H9 (cell line): ENCODE measurements at regions not wholly inside any gene's neighbourhood (a gene's known extent, or its start where the extent isn't known, plus 50 kb on each side); places are given as distances from the start of the nearest gene placed in this dataset.

Experiments used
- DNase-seq: peaks from one replicate; pipeline ENCODE4 v3.0.0-alpha.2; 2017
- H2AFZ ChIP-seq: one replicate; pipeline ENCODE4 v1.6.1; 2013; ENCODE audit warnings: mild to moderate bottlenecking, low read length, control low read depth, moderate library complexity
- H2AK5ac ChIP-seq: 2 replicates; pipeline ENCODE4 v1.6.1; 2013; ENCODE audit warnings: low read length, control low read depth, mixed read lengths; ENCODE audit not compliant: insufficient read length
- H2BK120ac ChIP-seq: one replicate; pipeline ENCODE4 v1.6.1; 2013; ENCODE audit warnings: low read depth, mild to moderate bottlenecking, low read length, control low read depth, inconsistent platforms; ENCODE audit not compliant: poor library complexity, severe bottlenecking
- H2BK12ac ChIP-seq: 2 replicates; pipeline ENCODE4 v1.6.1; 2013; ENCODE audit warnings: low read length, control low read depth, mixed read lengths, low read depth; ENCODE audit not compliant: insufficient read length
- H2BK15ac ChIP-seq: 2 replicates; pipeline ENCODE4 v1.6.1; 2013; ENCODE audit warnings: low read depth, low read length, control low read depth
- H2BK20ac ChIP-seq: one replicate; pipeline ENCODE4 v1.6.1; 2013; ENCODE audit warnings: low read depth, mild to moderate bottlenecking, low read length, control low read depth, inconsistent platforms; ENCODE audit not compliant: poor library complexity, severe bottlenecking
- H2BK5ac ChIP-seq: 2 replicates; pipeline ENCODE4 v1.6.1; 2013; ENCODE audit warnings: low read length, control low read depth, mixed read lengths; ENCODE audit not compliant: insufficient read length
- H3K14ac ChIP-seq: 2 replicates; pipeline ENCODE4 v1.6.1; 2013; ENCODE audit warnings: low read length, control low read depth; ENCODE audit not compliant: insufficient read depth
- H3K18ac ChIP-seq: 2 replicates; pipeline ENCODE4 v1.6.1; 2013; ENCODE audit warnings: low read depth, mild to moderate bottlenecking, mixed read lengths, low read length, control low read depth; ENCODE audit not compliant: insufficient read length
- H3K23ac ChIP-seq: 2 replicates; pipeline ENCODE4 v1.6.1; 2013; ENCODE audit warnings: low read length, control low read depth, mixed read lengths, low read depth; ENCODE audit not compliant: insufficient read length
- H3K23me2 ChIP-seq: 2 replicates; pipeline ENCODE4 v1.6.1; 2013; ENCODE audit warnings: low read depth, mild to moderate bottlenecking, mixed read lengths, low read length, control low read depth; ENCODE audit not compliant: insufficient read length, poor library complexity, severe bottlenecking
- H3K27ac ChIP-seq: 2 replicates; pipeline ENCODE4 v1.5.1; 2013; ENCODE audit warnings: low read length, control low read depth, mixed read lengths, low read depth; ENCODE audit not compliant: insufficient read length
- H3K27me3 ChIP-seq: 2 replicates; pipeline ENCODE4 v1.6.1; 2013; ENCODE audit warnings: low read length, control low read depth, inconsistent platforms; ENCODE audit not compliant: insufficient read depth
- H3K4ac ChIP-seq: 2 replicates; pipeline ENCODE4 v1.6.1; 2013; ENCODE audit warnings: low read depth, mild to moderate bottlenecking, control low read depth, inconsistent platforms, low read length, moderate library complexity
- H3K4me1 ChIP-seq: 2 replicates; pipeline ENCODE4 v1.6.1; 2013; ENCODE audit warnings: low read length, control low read depth, inconsistent platforms; ENCODE audit not compliant: insufficient read depth
- H3K4me2 ChIP-seq: 2 replicates; pipeline ENCODE4 v1.6.1; 2013; ENCODE audit warnings: low read length, control low read depth, mixed read lengths; ENCODE audit not compliant: insufficient read length, insufficient read depth
- H3K56ac ChIP-seq: 2 replicates; pipeline ENCODE4 v1.6.1; 2013; ENCODE audit warnings: low read depth, mild to moderate bottlenecking, mixed read lengths, low read length, control low read depth; ENCODE audit not compliant: insufficient read length
- H3K79me1 ChIP-seq: 2 replicates; pipeline ENCODE4 v1.6.1; 2013; ENCODE audit warnings: low read depth, mild to moderate bottlenecking, moderate library complexity, low read length, control low read depth, inconsistent platforms; ENCODE audit not compliant: insufficient read depth, poor library complexity, severe bottlenecking
- H3K79me2 ChIP-seq: 2 replicates; pipeline ENCODE4 v1.6.1; 2013; ENCODE audit warnings: low read length, control low read depth, inconsistent platforms; ENCODE audit not compliant: insufficient read depth
- H3K9ac ChIP-seq: 2 replicates; pipeline ENCODE4 v1.6.1; 2013; ENCODE audit warnings: low read length, control low read depth, mixed read lengths; ENCODE audit not compliant: insufficient read length; ENCODE audit errors: extremely low read depth
- H3K9me3 ChIP-seq: one replicate; pipeline ENCODE4 v1.6.1; 2013; ENCODE audit warnings: low read depth, low read length, inconsistent platforms; ENCODE audit not compliant: control insufficient read depth
- H3T11ph ChIP-seq: one replicate; pipeline ENCODE4 v1.6.1; 2013; ENCODE audit warnings: mild to moderate bottlenecking, low read length, control low read depth, inconsistent platforms
- H4K20me1 ChIP-seq: one replicate; pipeline ENCODE4 v1.6.1; 2013; ENCODE audit not compliant: control insufficient read depth, insufficient read length, insufficient read depth
- H4K5ac ChIP-seq: 2 replicates; pipeline ENCODE4 v1.6.1; 2013; ENCODE audit warnings: low read depth, mild to moderate bottlenecking, mixed read lengths, low read length, control low read depth; ENCODE audit not compliant: insufficient read length
- H4K8ac ChIP-seq: replicated peaks from 2 replicates; pipeline ENCODE4 v1.6.1; 2013; ENCODE audit warnings: low read length, control low read depth, mixed read lengths, low read depth; ENCODE audit not compliant: insufficient read length
- H4K91ac ChIP-seq: 2 replicates; pipeline ENCODE4 v1.6.1; 2013; ENCODE audit warnings: low read depth, mild to moderate bottlenecking, moderate library complexity, mixed read lengths, low read length, control low read depth; ENCODE audit not compliant: insufficient read length
- H3K27ac Mint-ChIP-seq, 3 experiments: 2 replicates in 2 of 3; 3 replicates in 1 of 3; pipeline ENCODE4 v1.8.0; 2020 to 2021; ENCODE audit warnings: mixed read lengths in 3 of 3, mild to moderate bottlenecking in 1 of 3, moderate library complexity in 1 of 3
- H3K27me3 Mint-ChIP-seq: 2 replicates; pipeline ENCODE4 v1.8.0; 2021; ENCODE audit warnings: low read depth, mild to moderate bottlenecking, moderate library complexity, mixed read lengths
- H3K36me3 Mint-ChIP-seq, 3 experiments: 2 replicates in 2 of 3; 3 replicates in 1 of 3; pipeline ENCODE4 v1.8.0; 2020 to 2021; ENCODE audit warnings: low read depth in 3 of 3, mixed read lengths in 3 of 3; ENCODE audit not compliant: insufficient read depth in 1 of 3
- H3K4me1 Mint-ChIP-seq, 2 experiments: 2 replicates each; pipeline ENCODE4 v1.8.0; 2020; ENCODE audit warnings: mixed read lengths in 2 of 2
- H3K4me3 Mint-ChIP-seq, 2 experiments: 2 replicates in 1 of 2; 3 replicates in 1 of 2; pipeline ENCODE4 v1.8.0; 2020 to 2021; ENCODE audit warnings: mild to moderate bottlenecking in 2 of 2, mixed read lengths in 2 of 2, moderate library complexity in 1 of 2
- H3K9me3 Mint-ChIP-seq, 2 experiments: 2 replicates in 1 of 2; 3 replicates in 1 of 2; pipeline ENCODE4 v1.8.0; 2020; ENCODE audit warnings: mild to moderate bottlenecking in 2 of 2, mixed read lengths in 2 of 2, moderate library complexity in 1 of 2
- WGBS: extraction: QIAGEN DNeasy Blood & Tissue Kit; methylation state at CpG from one replicate; pipeline ENCODE4 v1.1.7; 2013; ENCODE audit warnings: missing lambda C conversion rate, low lambda C conversion rate, mixed read lengths; ENCODE audit not compliant: insufficient read length; ENCODE audit errors: extremely low coverage; 5-methylcytosine and 5-hydroxymethylcytosine counted together
- TF ChIP-seq, protein P1 (sequence below): fragments of 200-600 bp; sonication (generic); conservative IDR thresholded peaks from 3 replicates; pipeline ENCODE4 v1.8.0; 2021; ENCODE audit warnings: antibody characterized with exemption, mild to moderate bottlenecking

- Mint-ChIP-seq H3K4me1 (peaks cover 4 to 5% of the 10 kb centered on the region in 2 experiments; a peak in 2 of 4 replicates), H3K27me3 (peaks cover 2% of the 10 kb centered on the region; the same call in 1 of the 2 replicates), H3K36me3 (peaks cover 2 to 8% (median 5%) of the 10 kb centered on the region in 3 experiments; a peak in 6 of 7 replicates), H3K27ac (no peak overlapping the region), H3K4me3 (no peak overlapping the region), H3K9me3 (peaks cover 8 to 10% of the 10 kb centered on the region in 2 experiments)
- Histone ChIP-seq H4K20me1 (no peaks in the 10 kb centered on the region), H3K9ac (no peak overlapping the region), H3K56ac (no peak overlapping the region), H3K9me3 (peaks cover 9% of the 10 kb centered on the region), H3K27ac (no peak overlapping the region), H3K14ac (no peak overlapping the region), H3K23ac (no peak overlapping the region), H4K91ac (no peak overlapping the region), H2BK120ac (no peak overlapping the region), H2BK12ac (no peak overlapping the region), H2BK15ac (no peak overlapping the region), H3K4ac (no peak overlapping the region), H2BK5ac (no peak overlapping the region), H2AK5ac (no peak overlapping the region), H3K18ac (no peak overlapping the region), H2BK20ac (no peak overlapping the region), H3K23me2 (no peaks in the 10 kb centered on the region), H3K79me1 (no peaks in the 10 kb centered on the region), H3K79me2 (no peaks in the 10 kb centered on the region), H3K4me2 (no peak overlapping the region), H3K4me1 (no peaks in the 10 kb centered on the region; the same call in 1 of the 2 replicates), H3T11ph (no peak overlapping the region), H4K5ac (no peak overlapping the region), H3K27me3 (no peaks in the 10 kb centered on the region), H4K8ac (no peak overlapping the region), H2AFZ (no peak overlapping the region)
- no CpG with 5 or more reads among the region's 4 CpGs for WGBS
- TF ChIP-seq, protein P1, sequence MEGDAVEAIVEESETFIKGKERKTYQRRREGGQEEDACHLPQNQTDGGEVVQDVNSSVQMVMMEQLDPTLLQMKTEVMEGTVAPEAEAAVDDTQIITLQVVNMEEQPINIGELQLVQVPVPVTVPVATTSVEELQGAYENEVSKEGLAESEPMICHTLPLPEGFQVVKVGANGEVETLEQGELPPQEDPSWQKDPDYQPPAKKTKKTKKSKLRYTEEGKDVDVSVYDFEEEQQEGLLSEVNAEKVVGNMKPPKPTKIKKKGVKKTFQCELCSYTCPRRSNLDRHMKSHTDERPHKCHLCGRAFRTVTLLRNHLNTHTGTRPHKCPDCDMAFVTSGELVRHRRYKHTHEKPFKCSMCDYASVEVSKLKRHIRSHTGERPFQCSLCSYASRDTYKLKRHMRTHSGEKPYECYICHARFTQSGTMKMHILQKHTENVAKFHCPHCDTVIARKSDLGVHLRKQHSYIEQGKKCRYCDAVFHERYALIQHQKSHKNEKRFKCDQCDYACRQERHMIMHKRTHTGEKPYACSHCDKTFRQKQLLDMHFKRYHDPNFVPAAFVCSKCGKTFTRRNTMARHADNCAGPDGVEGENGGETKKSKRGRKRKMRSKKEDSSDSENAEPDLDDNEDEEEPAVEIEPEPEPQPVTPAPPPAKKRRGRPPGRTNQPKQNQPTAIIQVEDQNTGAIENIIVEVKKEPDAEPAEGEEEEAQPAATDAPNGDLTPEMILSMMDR = no peak
- no peak for DNase-seq
These were observed 493.8 kb downstream of the FUT8 start for GRCh38 chr14:65906344-65906743.
